AG04449 (cell line): ENCODE measurements at regions not wholly inside any gene's neighbourhood (a gene's known extent, or its start where the extent isn't known, plus 50 kb on each side); places are given as distances from the start of the nearest gene placed in this dataset.

Experiments used
- CTCF ChIA-PET: fragments of 350-600 bp; formaldehyde crosslinking; extraction: SDS; loops from one replicate; lab custom pipeline; 2021; ENCODE audit warnings: antibody characterized with exemption; lab: Yijun Ruan, JAX
- POLR2A ChIA-PET: fragments of 400-600, 350-600 bp; formaldehyde crosslinking; extraction: SDS; loops from one replicate; lab custom pipeline; 2020; ENCODE audit warnings: antibody characterized with exemption, inconsistent platforms; lab: Yijun Ruan, JAX
- DNase-seq: peaks from one replicate; pipeline ENCODE4 v3.0.0-alpha.2; 2010; ENCODE audit warnings: low read depth, low spot score
- H3K4me3 ChIP-seq: 2 replicates; pipeline ENCODE4 v1.5.1; 2011; ENCODE audit warnings: low read depth, mild to moderate bottlenecking, control low read depth, low read length
- CTCF ChIP-seq: IDR thresholded peaks from one replicate; pipeline ENCODE4 v1.5.1; 2011; ENCODE audit warnings: mild to moderate bottlenecking, moderate library complexity, low read length, control low read depth, inconsistent platforms; ENCODE audit not compliant: insufficient read depth; ENCODE audit errors: missing control alignments

- ChIA-PET CTCF (no interaction called here), POLR2A (interaction anchor here (0.7 kb wide), 1 partner anchor 14 kb away, joined by 3 read pairs; no protein-coding TSS in a partner anchor)
- DNase-seq, result no peak
- no peak for TF ChIP-seq CTCF
- H3K4me3 ChIP-seq, result no peak overlapping the region
Observed at GRCh38 chr5:74433896-74434829, 206.4 kb downstream of the ENC1 start.

DNA sequence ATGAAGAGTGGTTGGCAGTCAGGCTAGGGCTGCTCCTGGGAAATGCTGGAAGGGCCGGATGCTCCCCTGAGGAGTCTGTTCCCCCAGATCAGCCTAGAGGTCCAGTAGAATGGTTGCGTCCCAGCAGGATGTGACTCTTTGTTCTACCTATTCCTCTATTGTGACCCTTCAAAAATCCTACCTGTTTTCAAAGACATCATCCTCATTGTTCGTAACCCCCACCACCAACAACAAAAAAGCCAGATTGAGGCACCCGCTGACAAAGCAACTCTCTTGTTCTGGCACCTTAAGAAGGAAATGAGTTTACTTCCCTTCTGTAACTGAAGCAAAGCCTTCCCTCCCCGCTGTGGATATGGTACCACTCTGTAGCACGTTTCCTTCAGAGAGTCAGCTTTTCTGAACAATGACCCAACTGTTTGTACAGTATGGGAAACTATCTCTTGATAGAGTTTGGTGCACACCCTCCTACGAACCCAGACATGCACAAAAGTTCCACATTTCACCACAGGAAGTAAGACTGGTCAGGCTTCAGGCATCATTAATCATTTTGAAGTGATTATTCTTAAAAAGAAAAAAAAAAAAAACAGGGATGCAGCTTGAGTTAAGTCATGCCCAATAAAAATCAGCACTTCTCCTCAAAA lies 207.2 kb downstream of the ENC1 start:
- no peak for TF ChIP-seq CTCF
- DNase-seq, result no peak
- CTCF ChIA-PET, result interaction anchor here (0.6 kb wide), 1 partner anchor 14 kb away, joined by 3 read pairs; no protein-coding TSS in a partner anchor
- H3K4me3 ChIP-seq, result no peak overlapping the region
- POLR2A ChIA-PET, result interaction anchor here (0.7 kb wide), 1 partner anchor 13 kb away, joined by 3 read pairs; no protein-coding TSS in a partner anchor

- TF ChIP-seq CTCF, result no peak
- ChIA-PET POLR2A (interaction anchor here (0.6 kb wide), 1 partner anchor 13 kb away, joined by 3 read pairs; no protein-coding TSS in a partner anchor), CTCF (interaction anchor here (0.6 kb wide), 1 partner anchor 14 kb away, joined by 3 read pairs; no protein-coding TSS in a partner anchor)
Observed at GRCh38 chr5:74432721-74433120, 207.8 kb downstream of the ENC1 start.

DNA sequence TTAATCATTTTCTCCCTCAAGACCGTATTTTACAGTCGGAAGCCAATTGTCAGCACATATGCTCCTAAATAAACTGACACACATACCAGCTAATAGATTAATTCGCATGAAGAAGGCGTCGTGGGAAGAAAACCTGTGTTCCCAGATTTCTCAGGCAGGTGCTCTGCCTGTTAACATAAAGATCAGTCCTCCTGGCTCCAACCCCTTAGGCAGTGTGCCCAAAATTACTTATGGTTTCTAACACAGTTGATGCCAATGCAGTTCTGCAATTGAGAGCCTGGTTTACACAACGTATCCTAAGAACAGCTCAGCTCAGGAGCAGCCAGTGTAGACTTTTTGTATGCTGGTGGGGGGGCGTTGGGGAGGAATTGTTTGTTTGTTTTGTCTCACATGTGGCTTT lies 208.3 kb downstream of the ENC1 start:
- CTCF ChIA-PET, result no interaction called here
- no peak for TF ChIP-seq CTCF
- POLR2A ChIA-PET, result interaction anchor here (0.6 to 0.7 kb wide), 2 partner anchors 13 to 420 kb away, joined by 3 read pairs; no protein-coding TSS in a partner anchor
- DNase-seq, result no peak
- no peak overlapping the region for H3K4me3 ChIP-seq

More at GRCh38 chr5:74432721-74433120, 207.8 kb downstream of the ENC1 start:
- H3K4me3 ChIP-seq, result no peak overlapping the region
- DNase-seq, result no peak

DNA sequence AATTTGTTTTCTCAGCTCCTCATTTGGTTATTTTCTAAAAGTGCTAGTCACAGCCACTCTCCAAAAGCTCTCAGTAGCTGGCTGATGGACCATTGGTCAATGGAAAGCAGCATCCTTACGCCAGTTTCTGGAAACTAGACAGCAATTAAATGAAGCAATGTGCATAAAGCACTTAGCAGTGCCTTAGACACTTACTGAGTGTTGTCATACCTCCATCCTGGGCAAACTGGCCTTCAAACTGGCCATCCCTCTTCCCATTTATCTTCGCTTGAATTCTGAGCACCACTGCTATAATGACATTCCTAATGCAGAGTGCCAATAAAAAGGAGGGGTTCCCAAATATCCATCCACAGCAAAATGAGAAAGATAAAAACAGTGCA lies 209.2 kb downstream of the ENC1 start:
- CTCF ChIA-PET, result interaction anchor here (1.2 kb wide), 1 partner anchor 11 kb away, joined by 4 read pairs; no protein-coding TSS in a partner anchor

More for the DNA sequence above, 209.2 kb downstream of the ENC1 start:
- no peak overlapping the region for H3K4me3 ChIP-seq
- POLR2A ChIA-PET, result no interaction called here
- no peak for TF ChIP-seq CTCF
- DNase-seq, result no peak
